ENCODE measurements at regions not wholly inside any gene's neighbourhood (a gene's known extent, or its start where the extent isn't known, plus 50 kb on each side); places are given as distances from the start of the nearest gene placed in this dataset.

- no peaks in the 10 kb centered on the region for H3K27me3 ChIP-seq (ENCODE audit: control insufficient read depth in 3 of 3, insufficient read depth in 3 of 3, low read length in 3 of 3)
- no peaks in the 10 kb centered on the region for H3K9me3 ChIP-seq (ENCODE audit: control insufficient read depth in 2 of 2, insufficient read depth in 1 of 2, low read depth in 1 of 2, low read length in 1 of 2)
- H3K4me1 ChIP-seq (ENCODE audit: control insufficient read depth in 3 of 3, insufficient read depth in 2 of 3, low read depth in 1 of 3, low read length in 2 of 3), result no peaks in the 10 kb centered on the region
- no peak overlapping the region for H3K4me3 ChIP-seq (ENCODE audit: low read depth in 1 of 3, low read length in 3 of 3)
- H3K27ac ChIP-seq (ENCODE audit: low read depth in 1 of 3, low read length in 2 of 3), result no peak overlapping the region
- H3K36me3 ChIP-seq (ENCODE audit: control insufficient read depth in 3 of 3, insufficient read depth in 2 of 3, low read depth in 1 of 3, low read length in 3 of 3), result no peaks in the 10 kb centered on the region
- WGBS, 3 donors, result 62 to 80% (median 67%) methylated on average over 5 of the region's 5 CpGs
- FAIRE-seq, result no peak
- no peak for DNase-seq
These were observed 58.6 kb upstream of the TNR start for GRCh38 chr1:175801979-175802378.

- Histone ChIP-seq H3K9me3 (ENCODE audit: control insufficient read depth in 2 of 2, insufficient read depth in 1 of 2, low read depth in 1 of 2, low read length in 1 of 2) (no peaks in the 10 kb centered on the region), H3K27me3 (ENCODE audit: control insufficient read depth in 3 of 3, insufficient read depth in 3 of 3, low read length in 3 of 3) (no peaks in the 10 kb centered on the region), H3K27ac (ENCODE audit: low read depth in 1 of 3, low read length in 2 of 3) (no peak overlapping the region), H3K4me1 (ENCODE audit: control insufficient read depth in 3 of 3, insufficient read depth in 2 of 3, low read depth in 1 of 3, low read length in 2 of 3) (no peaks in the 10 kb centered on the region), H3K4me3 (ENCODE audit: low read depth in 1 of 3, low read length in 3 of 3) (no peak overlapping the region), H3K36me3 (ENCODE audit: control insufficient read depth in 3 of 3, insufficient read depth in 2 of 3, low read depth in 1 of 3, low read length in 3 of 3) (no peaks in the 10 kb centered on the region)
- no peak for DNase-seq
- FAIRE-seq, result no peak
These were observed 54.2 kb upstream of the TNR start for GRCh38 chr1:175797576-175797975.

GRCh38 chr1:175794586-175794985, 51.2 kb upstream of the TNR start:
- FAIRE-seq (no peak), DNase-seq (no peak)
- no peak overlapping the region for H3K4me3 ChIP-seq (ENCODE audit: low read depth in 1 of 3, low read length in 3 of 3)
- no peaks in the 10 kb centered on the region for H3K27me3 ChIP-seq (ENCODE audit: control insufficient read depth in 3 of 3, insufficient read depth in 3 of 3, low read length in 3 of 3)
- peaks cover 0 to 3% of the 10 kb centered on the region in 2 donors for H3K9me3 ChIP-seq (ENCODE audit: control insufficient read depth in 2 of 2, insufficient read depth in 1 of 2, low read depth in 1 of 2, low read length in 1 of 2)
- no peaks in the 10 kb centered on the region for H3K4me1 ChIP-seq (ENCODE audit: control insufficient read depth in 3 of 3, insufficient read depth in 2 of 3, low read depth in 1 of 3, low read length in 2 of 3)
- H3K27ac ChIP-seq (ENCODE audit: low read depth in 1 of 3, low read length in 2 of 3), result no peak overlapping the region
- no peaks in the 10 kb centered on the region for H3K36me3 ChIP-seq (ENCODE audit: control insufficient read depth in 3 of 3, insufficient read depth in 2 of 3, low read depth in 1 of 3, low read length in 3 of 3)

- FAIRE-seq, result no peak
These were observed 50.2 kb upstream of the TNR start for GRCh38 chr1:175793617-175794016.

More at GRCh38 chr1:175793617-175794016, 50.2 kb upstream of the TNR start:
- Histone ChIP-seq H3K27me3 (ENCODE audit: control insufficient read depth in 3 of 3, insufficient read depth in 3 of 3, low read length in 3 of 3) (no peaks in the 10 kb centered on the region), H3K36me3 (ENCODE audit: control insufficient read depth in 3 of 3, insufficient read depth in 2 of 3, low read depth in 1 of 3, low read length in 3 of 3) (no peaks in the 10 kb centered on the region), H3K9me3 (ENCODE audit: control insufficient read depth in 2 of 2, insufficient read depth in 1 of 2, low read depth in 1 of 2, low read length in 1 of 2) (peaks cover 0 to 3% of the 10 kb centered on the region in 2 donors), H3K4me3 (ENCODE audit: low read depth in 1 of 3, low read length in 3 of 3) (no peak overlapping the region), H3K27ac (ENCODE audit: low read depth in 1 of 3, low read length in 2 of 3) (no peak overlapping the region), H3K4me1 (ENCODE audit: control insufficient read depth in 3 of 3, insufficient read depth in 2 of 3, low read depth in 1 of 3, low read length in 2 of 3) (peaks cover 0 to 4% (median 0%) of the 10 kb centered on the region in 3 donors)
- no peak for DNase-seq
